Panc1 (cell line): ENCODE measurements at regions not wholly inside any gene's neighbourhood (a gene's known extent, or its start where the extent isn't known, plus 50 kb on each side); places are given as distances from the start of the nearest gene placed in this dataset.
A peak's percentile ranks its signal among the peaks of the same experiment; 100 is the strongest.
"Not testable (repeated sequence)": the region's sequence is repeated elsewhere in the genome, so short reads cannot be mapped to it uniquely, and the experiment has no call there.

Experiments
- ATAC-seq: fragments of 200-7000 bp; cut with Tn5 transposase; 2 replicates; pipeline ENCODE4 v1.9.1; 2020; ENCODE audit warnings: mild to moderate bottlenecking, moderate library complexity
- BruUV-seq: library from RNA; stranded (reverse); fragments of 400-500 nt; replicated peaks from 2 replicates; lab custom pipeline; 2021; lab: Mats Ljungman, UMichigan
- CTCF ChIA-PET: fragments of 300-600 bp; sonication (Branson Sonifier 250); formaldehyde crosslinking; loops from one replicate; lab custom pipeline; 2022; ENCODE audit warnings: antibody characterized with exemption; lab: Charles Lee
- POLR2A ChIA-PET: fragments of 300-600 bp; sonication (Branson Sonifier 250); formaldehyde crosslinking; loops from one replicate; lab custom pipeline; 2022; ENCODE audit warnings: antibody characterized with exemption; lab: Charles Lee
- DNase-seq: peaks from one replicate; pipeline ENCODE4 v3.0.0-alpha.2; 2010; ENCODE audit warnings: low read depth, low spot score
- H3K27ac ChIP-seq: 2 replicates; pipeline ENCODE4 v1.5.1; 2011; ENCODE audit warnings: mild to moderate bottlenecking, low read length, inconsistent platforms
- H3K27me3 ChIP-seq: fragments of 200-500 bp; sonication (Bioruptor generic); 2 replicates; pipeline ENCODE4 v1.6.0; 2014; ENCODE audit warnings: low read length, inconsistent platforms; ENCODE audit not compliant: control insufficient read depth, insufficient read depth
- H3K36me3 ChIP-seq: fragments of 200-500 bp; sonication (Bioruptor generic); 2 replicates; pipeline ENCODE4 v1.5.1; 2014; ENCODE audit warnings: inconsistent platforms, mild to moderate bottlenecking, low read length, moderate library complexity; ENCODE audit not compliant: control insufficient read depth, insufficient read depth
- H3K4me1 ChIP-seq: 2 replicates; pipeline ENCODE4 v1.5.1; 2011; ENCODE audit warnings: inconsistent platforms, mild to moderate bottlenecking, low read length, moderate library complexity; ENCODE audit not compliant: control insufficient read depth, insufficient read depth
- H3K4me3 ChIP-seq, 2 experiments: 2 replicates each; pipeline ENCODE4 v1.5.1; 2011 to 2012; ENCODE audit warnings: low read depth in 2 of 2, low read length in 2 of 2, mild to moderate bottlenecking in 2 of 2, inconsistent platforms in 1 of 2, moderate library complexity in 1 of 2
- H3K9me3 ChIP-seq: fragments of 200-500 bp; sonication (Bioruptor generic); 2 replicates; pipeline ENCODE4 v1.5.1; 2014; ENCODE audit warnings: low read depth, mild to moderate bottlenecking, inconsistent platforms, low read length, moderate library complexity; ENCODE audit not compliant: control insufficient read depth, insufficient read depth
- POLR2AphosphoS5 ChIP-seq: IDR thresholded peaks from 2 replicates; pipeline ENCODE4 v1.6.1; 2012; ENCODE audit warnings: mild to moderate bottlenecking, low read depth, low read length, moderate library complexity
- SIN3A ChIP-seq: IDR thresholded peaks from 2 replicates; pipeline ENCODE4 v1.6.1; 2012; ENCODE audit warnings: low read depth, mild to moderate bottlenecking, low read length, moderate library complexity, borderline replicate concordance; ENCODE audit not compliant: insufficient read depth
- TCF7L2 ChIP-seq: IDR thresholded peaks from 2 replicates; pipeline ENCODE4 v1.6.1; 2011; ENCODE audit warnings: mild to moderate bottlenecking, low read depth, low read length, inconsistent platforms
- in situ Hi-C: cut with HindIII; loops from 2 replicates; pipeline ENCODE4 v1.10.0; 2016; ENCODE audit warnings: low sequenced_read_pairs, low pct_unique_long_range_greater_than_20kb
- intact Hi-C: fragments of 100-400 bp; cut with micrococcal nuclease; formaldehyde crosslinking; loops from one replicate; pipeline ENCODE4 v1.10.0; 2022; ENCODE audit not compliant: unreplicated experiment
- TF ChIP-seq, protein P1 (sequence below): fragments of 450-650 bp; IDR thresholded peaks from 2 replicates; pipeline ENCODE4 v1.5.1; 2017; ENCODE audit warnings: mild to moderate bottlenecking
- TF ChIP-seq, protein P2 (sequence below), 2 experiments: IDR thresholded peaks; 2 replicates each; pipeline ENCODE4 v1.6.1; 2011 to 2012; ENCODE audit warnings: low read depth in 2 of 2, control low read depth in 1 of 2, low read length in 1 of 2, mild to moderate bottlenecking in 1 of 2, moderate library complexity in 1 of 2; ENCODE audit not compliant: insufficient read depth in 1 of 2

DNA sequence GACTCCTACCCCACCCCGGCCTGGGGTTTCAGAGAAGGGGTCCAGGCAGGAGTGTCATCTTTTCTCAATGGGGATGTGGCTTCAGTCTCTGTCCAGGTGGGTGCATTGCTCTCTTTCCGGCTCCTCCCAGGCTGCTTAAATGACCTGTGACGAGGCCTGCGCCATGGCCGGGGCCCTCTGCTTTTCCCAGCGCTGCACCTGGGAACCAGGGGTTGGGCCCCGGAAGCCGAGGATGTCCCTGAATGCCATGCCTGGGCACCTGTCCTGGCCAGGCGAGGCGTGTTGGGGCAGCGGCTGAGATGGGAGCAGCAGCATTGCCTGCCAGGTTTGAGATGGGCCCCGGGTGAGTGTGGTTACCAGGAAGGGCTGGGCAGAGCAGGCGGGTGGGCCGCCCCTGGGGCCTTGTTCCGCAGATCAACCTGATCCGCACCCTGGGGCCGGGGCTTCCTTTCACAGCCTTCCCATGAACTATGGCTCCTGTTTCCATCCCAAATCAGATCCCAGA, 147.4 kb downstream of the SEC14L1 start:
- BruUV-seq: no TSS peak
- TF ChIP-seq POLR2AphosphoS5: 0 out of 2 replicates have a peak, but pooled peaks have one; percentile 3
- TF ChIP-seq, protein P1, sequence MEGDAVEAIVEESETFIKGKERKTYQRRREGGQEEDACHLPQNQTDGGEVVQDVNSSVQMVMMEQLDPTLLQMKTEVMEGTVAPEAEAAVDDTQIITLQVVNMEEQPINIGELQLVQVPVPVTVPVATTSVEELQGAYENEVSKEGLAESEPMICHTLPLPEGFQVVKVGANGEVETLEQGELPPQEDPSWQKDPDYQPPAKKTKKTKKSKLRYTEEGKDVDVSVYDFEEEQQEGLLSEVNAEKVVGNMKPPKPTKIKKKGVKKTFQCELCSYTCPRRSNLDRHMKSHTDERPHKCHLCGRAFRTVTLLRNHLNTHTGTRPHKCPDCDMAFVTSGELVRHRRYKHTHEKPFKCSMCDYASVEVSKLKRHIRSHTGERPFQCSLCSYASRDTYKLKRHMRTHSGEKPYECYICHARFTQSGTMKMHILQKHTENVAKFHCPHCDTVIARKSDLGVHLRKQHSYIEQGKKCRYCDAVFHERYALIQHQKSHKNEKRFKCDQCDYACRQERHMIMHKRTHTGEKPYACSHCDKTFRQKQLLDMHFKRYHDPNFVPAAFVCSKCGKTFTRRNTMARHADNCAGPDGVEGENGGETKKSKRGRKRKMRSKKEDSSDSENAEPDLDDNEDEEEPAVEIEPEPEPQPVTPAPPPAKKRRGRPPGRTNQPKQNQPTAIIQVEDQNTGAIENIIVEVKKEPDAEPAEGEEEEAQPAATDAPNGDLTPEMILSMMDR: no peak
- H3K27ac ChIP-seq: peak overlapping the region; percentile 100
- no peak for DNase-seq
- CTCF ChIA-PET: interaction anchor here (1.0 to 1.6 kb wide), 2 partner anchors 33 to 200 kb away, joined by 3 read pairs; no protein-coding TSS in a partner anchor
- intact Hi-C loops: no loop called here
- H3K27me3 ChIP-seq: no peaks in the 10 kb centered on the region
- peak overlapping the region; percentile 38 to 98 for H3K4me3 ChIP-seq
- no peaks in the 10 kb centered on the region for H3K9me3 ChIP-seq
- in situ Hi-C loops: no loop called here
- H3K4me1 ChIP-seq: peaks cover 64% of the 10 kb centered on the region
- no peaks in the 10 kb centered on the region; the same call in 1 of the 2 replicates for H3K36me3 ChIP-seq
- peak; percentile 2; the same call in 1 of the 2 replicates for ATAC-seq
- POLR2A ChIA-PET: interaction anchor here (0.6 to 2.8 kb wide), 4 partner anchors 11 to 257 kb away, joined by 3 to 13 read pairs (median 4); no protein-coding TSS in a partner anchor

DNA sequence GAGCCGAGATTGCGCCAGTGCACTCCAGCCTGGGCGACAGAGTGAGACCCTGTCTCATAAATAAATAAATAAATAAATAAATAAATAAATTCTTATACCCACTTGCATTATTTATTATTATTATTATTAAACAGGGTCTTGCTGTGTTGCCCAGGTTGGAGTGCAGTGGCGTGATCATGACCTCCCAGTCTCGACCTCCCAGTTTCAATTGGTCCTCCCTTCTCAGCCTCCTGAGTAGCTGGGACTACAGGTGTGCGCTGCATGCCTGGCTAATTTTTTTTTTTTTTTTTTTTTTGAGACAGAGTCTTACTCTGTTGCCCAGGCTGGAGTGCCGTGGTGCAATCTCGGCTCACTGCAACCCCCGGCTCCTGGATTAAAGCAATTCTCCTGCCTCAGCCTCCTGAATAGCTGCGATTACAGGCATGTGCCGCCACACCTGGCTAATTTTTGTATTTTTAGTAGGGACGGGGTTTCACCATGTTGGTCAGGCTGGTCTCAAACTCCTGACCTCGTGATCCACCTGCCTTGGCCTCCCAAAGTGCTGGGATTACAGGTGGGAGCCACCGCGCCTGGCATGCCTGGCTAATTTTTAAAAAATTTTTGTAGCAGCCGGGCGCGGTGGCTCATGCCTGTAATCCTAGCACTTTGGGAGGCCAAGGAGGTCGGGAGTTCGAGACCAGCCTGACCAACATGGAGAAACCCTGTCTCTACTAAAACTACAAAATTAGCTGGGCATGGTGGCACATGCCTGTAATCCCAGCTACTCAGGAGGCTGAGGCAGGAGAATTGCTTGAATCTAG, 150.2 kb downstream of the SEC14L1 start:
- H3K9me3 ChIP-seq, DNase-seq, intact Hi-C loops, H3K27me3 ChIP-seq, H3K27ac ChIP-seq, ATAC-seq, H3K4me3 ChIP-seq, in situ Hi-C loops, BruUV-seq, H3K36me3 ChIP-seq, POLR2A ChIA-PET, CTCF ChIA-PET: not testable (repeated sequence)
- H3K4me1 ChIP-seq: peaks cover 57% of the 10 kb centered on the region

- TF ChIP-seq POLR2AphosphoS5 (no peak), TCF7L2 (no peak), SIN3A (no peak)
- TF ChIP-seq, protein P2, sequence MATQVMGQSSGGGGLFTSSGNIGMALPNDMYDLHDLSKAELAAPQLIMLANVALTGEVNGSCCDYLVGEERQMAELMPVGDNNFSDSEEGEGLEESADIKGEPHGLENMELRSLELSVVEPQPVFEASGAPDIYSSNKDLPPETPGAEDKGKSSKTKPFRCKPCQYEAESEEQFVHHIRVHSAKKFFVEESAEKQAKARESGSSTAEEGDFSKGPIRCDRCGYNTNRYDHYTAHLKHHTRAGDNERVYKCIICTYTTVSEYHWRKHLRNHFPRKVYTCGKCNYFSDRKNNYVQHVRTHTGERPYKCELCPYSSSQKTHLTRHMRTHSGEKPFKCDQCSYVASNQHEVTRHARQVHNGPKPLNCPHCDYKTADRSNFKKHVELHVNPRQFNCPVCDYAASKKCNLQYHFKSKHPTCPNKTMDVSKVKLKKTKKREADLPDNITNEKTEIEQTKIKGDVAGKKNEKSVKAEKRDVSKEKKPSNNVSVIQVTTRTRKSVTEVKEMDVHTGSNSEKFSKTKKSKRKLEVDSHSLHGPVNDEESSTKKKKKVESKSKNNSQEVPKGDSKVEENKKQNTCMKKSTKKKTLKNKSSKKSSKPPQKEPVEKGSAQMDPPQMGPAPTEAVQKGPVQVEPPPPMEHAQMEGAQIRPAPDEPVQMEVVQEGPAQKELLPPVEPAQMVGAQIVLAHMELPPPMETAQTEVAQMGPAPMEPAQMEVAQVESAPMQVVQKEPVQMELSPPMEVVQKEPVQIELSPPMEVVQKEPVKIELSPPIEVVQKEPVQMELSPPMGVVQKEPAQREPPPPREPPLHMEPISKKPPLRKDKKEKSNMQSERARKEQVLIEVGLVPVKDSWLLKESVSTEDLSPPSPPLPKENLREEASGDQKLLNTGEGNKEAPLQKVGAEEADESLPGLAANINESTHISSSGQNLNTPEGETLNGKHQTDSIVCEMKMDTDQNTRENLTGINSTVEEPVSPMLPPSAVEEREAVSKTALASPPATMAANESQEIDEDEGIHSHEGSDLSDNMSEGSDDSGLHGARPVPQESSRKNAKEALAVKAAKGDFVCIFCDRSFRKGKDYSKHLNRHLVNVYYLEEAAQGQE (IDR thresholded peaks at IDR 0.05; ENCODE audit: insufficient read depth in 1 of 2, low read depth in 2 of 2, low read length in 1 of 2): no peak
- TF ChIP-seq, protein P1: no peak
- Histone ChIP-seq H3K4me1 (peaks cover 54% of the 10 kb centered on the region), H3K4me3 (no peak overlapping the region), H3K27me3 (no peaks in the 10 kb centered on the region), H3K9me3 (no peaks in the 10 kb centered on the region), H3K36me3 (peaks cover 7% of the 10 kb centered on the region), H3K27ac (peak overlapping the region; percentile 41)
- POLR2A ChIA-PET: no interaction called here
- BruUV-seq: no TSS peak
- no peak for DNase-seq
- CTCF ChIA-PET: no interaction called here
- in situ Hi-C loops (no loop called here), intact Hi-C loops (no loop called here)
- no peak for ATAC-seq
Measured at GRCh38 chr17:77291591-77292386, 151.0 kb downstream of the SEC14L1 start.
